HG03439 (cell line): ENCODE measurements at regions not wholly inside any gene's neighbourhood (a gene's known extent, or its start where the extent isn't known, plus 50 kb on each side); places are given as distances from the start of the nearest gene placed in this dataset.
"Not testable (repeated sequence)": the region's sequence is repeated elsewhere in the genome, so short reads cannot be mapped to it uniquely, and the experiment has no call there.

ENCODE experiments used
- ATAC-seq: cut with Tn5 transposase; IDR thresholded peaks from one replicate; pipeline ENCODE4 v1.9.1; 2021; ENCODE audit warnings: mild to moderate bottlenecking, moderate library complexity; ENCODE audit not compliant: unreplicated experiment

GRCh38 chr16:65621640-65622039, 499.8 kb upstream of the CDH11 start:
- no peak for ATAC-seq

- no peak for ATAC-seq
These were observed 497.7 kb upstream of the CDH11 start for GRCh38 chr16:65619606-65620005.

DNA sequence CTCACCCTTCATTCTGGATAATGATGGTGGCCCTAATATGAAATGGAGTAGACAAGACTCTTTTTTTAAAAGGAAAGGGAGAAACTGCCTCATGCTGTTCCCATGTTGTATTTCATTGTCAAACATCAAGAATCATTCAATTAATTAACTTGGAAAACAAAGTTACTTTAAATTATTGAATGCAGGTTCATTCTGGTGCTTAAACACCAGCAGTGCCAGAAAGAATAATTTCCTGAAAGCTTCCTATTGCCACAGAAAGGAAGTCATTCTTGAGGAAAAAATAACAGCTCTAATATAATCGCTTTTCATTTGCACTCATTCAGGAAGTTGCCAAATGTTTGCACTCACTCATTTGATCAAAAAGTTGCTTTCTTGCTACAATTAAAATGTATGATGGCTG, 497.1 kb upstream of the CDH11 start:
- no peak for ATAC-seq

DNA sequence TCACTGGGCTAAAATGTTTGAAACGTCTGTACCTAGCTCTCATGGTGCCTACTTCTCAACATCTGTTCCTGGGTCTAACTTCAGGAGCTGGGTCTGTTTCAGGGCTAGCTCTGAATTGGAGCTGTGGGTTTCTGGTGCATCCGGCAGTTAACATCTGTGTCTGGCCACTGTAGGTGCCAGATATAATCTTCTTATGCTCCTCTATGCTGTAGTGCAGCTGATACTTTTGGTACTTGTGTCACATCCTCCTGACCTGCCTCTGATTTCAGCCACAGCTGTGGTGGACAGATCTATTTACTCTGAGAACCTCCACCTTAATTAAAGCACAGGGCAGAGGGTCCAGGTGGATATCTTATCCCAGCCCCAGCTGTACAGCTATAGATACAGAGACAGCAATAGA, 496.5 kb upstream of the CDH11 start:
- no peak for ATAC-seq

DNA sequence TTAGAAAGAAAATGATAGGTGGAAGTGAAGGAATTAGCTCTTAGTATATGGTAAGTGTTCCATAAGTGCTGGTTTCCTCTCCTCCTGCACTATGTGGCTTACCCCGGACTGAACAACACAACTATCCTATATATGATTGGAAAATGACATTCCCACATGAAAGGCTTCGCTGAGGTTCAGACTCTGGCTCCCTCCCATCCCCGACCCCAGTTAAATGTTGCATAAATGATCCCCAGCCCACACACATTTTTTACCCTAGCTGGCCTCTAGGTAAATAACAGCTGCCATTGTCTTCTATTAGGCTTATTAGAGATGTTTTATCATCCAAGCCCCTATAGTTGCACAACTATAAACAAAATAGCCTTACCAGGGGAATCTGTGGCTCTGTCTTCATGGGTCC, 495.6 kb upstream of the CDH11 start:
- ATAC-seq, result no peak

DNA sequence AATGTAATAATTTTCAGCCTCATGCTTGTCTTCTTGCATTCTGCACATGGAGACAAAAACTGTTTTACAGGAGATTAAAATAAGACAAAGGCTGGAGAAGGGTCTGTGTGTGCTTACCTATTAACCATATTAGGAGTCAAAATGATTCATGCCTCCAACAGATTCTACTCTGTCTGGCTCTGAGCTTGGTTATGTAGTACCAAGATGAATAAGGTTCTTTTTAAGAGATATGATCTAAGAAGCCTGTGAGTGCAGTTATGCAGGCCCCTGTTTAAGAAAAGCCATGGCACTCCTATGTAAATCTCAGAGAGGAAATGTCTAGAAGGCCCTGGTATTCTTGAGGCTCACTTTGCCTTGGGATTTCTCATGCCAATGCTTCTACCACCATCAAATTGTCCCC, 486.6 kb upstream of the CDH11 start:
- no peak for ATAC-seq

DNA sequence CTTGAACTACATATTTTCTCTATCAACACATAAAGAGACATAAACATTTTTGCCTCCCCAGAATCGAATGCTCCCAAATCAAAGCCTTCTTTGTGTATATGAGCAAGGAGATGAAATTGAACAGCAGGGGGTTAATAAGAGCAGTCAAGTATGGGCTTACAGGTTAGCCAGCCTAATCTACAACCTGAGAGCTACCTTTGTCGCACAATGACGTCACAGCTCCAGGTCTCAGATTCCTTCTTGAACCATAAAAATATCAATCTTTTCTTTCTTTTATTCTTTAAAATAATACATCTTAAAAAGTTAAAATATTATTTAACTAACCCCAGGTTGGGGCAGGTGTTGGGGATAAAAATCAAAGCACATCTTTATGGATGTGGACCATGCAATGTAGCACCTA, 482.9 kb upstream of the CDH11 start:
- ATAC-seq, result no peak

DNA sequence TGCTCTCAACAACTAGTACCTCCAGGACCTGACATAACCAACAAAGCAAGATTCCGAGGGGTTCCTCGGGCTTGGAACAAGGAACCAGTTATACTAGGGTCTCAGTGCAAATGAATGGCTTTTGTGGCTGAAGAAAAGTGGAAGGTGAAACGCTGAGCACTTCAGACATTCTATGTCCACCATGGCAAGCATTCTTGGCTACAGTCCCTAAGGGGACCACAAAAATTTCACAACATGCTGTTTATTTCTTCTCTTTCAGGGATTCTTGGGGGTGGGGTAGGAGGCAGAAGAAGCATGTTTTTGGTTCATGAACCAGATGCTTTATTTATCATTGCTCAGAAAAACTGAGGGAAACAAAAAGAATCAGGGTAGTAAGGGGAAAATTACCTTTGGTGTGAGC, 479.9 kb upstream of the CDH11 start:
- ATAC-seq, result no peak

GRCh38 chr16:65600629-65601028, 478.8 kb upstream of the CDH11 start:
- no peak for ATAC-seq

GRCh38 chr16:65600046-65600445, 478.2 kb upstream of the CDH11 start:
- ATAC-seq, result no peak

DNA sequence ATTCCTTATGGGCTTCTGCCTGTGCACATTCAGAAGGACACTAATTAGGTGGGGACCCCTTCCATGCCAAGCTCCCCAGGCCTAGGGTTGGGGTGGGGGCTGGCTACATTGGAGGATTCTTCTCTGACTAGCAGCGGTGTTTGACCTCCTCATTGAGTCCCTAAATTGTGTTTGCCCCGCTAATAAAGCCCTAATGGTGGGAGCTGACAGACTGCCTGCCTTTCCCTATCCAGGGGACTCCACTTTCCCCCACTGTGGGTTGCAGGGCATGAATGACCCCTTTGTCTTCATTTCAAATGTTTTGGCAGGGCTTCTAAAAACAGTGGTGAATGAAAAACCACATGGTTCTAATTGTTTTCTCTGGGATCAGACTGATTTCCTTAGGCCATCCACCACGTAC, 476.8 kb upstream of the CDH11 start:
- ATAC-seq, result no peak

- ATAC-seq, result no peak
These were observed 461.6 kb upstream of the CDH11 start for GRCh38 chr16:65583498-65583897.

DNA sequence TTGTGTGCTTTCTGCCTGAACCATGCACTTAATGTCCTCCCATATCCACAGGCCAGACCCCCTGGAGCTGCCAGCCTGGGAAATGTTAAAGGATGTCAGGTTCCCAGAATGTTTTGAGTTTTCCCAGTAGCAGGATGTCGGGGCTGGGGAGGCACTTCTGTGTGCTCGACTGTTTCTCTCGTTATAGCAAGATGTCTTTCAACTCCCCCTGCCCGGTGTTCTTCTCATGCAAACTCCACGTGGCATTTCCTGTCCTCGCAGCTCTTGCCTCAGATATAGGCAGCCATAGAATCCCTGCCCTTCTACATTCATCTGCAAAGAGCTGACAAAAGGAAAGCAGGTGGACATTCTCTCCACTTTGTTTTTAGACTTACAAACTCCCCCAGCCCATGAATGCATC, 457.2 kb upstream of the CDH11 start:
- no peak for ATAC-seq

- no peak for ATAC-seq
These were observed 454.8 kb upstream of the CDH11 start for GRCh38 chr16:65576631-65577030.

GRCh38 chr16:65576139-65576538, 454.3 kb upstream of the CDH11 start:
- ATAC-seq, result no peak

- no peak for ATAC-seq
These were observed 452.6 kb upstream of the CDH11 start for GRCh38 chr16:65574326-65574966.

DNA sequence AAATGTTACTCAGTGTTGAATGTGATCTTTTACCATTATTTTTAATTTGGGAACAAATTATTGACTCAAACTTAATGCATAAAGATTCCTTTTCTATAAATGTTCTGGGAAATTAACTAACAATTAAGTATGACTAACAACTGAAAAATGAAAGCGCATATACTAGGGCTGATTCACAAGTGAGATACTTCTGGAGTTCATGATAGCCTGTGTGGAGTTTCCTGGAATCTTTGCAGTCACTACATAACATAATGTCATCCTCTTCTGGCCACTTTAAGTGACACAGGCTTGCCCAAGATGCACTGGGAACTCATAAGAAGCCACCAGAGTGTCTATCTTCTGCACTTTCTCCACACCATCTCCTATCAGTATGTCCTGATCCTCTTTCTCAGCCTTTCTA, 450.3 kb upstream of the CDH11 start:
- no peak for ATAC-seq

GRCh38 chr16:65570261-65570660, 448.4 kb upstream of the CDH11 start:
- no peak for ATAC-seq

DNA sequence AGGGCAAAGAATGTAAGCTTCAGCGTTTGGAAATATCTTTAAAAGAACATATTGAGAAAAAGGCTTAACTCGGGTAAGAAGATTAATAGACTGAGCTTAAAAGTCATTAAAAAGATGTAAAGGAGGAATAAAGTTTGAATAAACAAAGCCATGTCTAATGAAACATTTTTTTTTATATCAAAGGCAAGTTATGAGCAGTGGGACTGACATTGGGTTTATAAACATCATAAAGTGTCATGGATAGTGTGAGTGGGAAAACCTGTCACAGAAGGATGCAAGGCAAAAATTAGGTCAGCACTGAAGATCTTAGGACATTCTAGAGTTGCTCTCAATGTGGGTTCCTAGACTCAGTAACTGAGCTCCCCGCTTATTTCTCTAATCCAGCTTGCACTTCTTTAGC, 438.0 kb upstream of the CDH11 start:
- ATAC-seq, result no peak

- ATAC-seq, result not testable (repeated sequence)
These were observed 427.8 kb upstream of the CDH11 start for GRCh38 chr16:65549689-65550088.

DNA sequence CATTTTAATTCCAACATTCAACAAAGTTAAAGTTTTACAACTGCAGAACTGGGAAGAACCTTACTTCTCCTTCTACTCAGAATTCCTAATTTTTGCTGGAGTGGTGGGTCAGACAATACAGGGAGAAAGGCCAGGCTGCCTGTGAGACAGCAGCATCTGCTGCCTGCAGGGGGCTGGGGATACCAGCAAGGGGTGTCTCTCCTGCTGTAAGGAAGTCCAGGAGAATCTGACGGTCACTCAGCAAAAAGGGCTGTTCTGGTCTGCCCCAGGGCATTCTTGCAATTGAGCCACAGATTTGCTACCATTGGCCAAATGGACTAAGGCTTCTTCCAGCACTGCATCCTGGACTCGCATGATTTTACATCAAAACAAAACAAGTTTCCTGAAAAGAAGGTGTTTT, 426.6 kb upstream of the CDH11 start:
- no peak for ATAC-seq

GRCh38 chr16:65547772-65548446, 426.0 kb upstream of the CDH11 start:
- no peak for ATAC-seq

DNA sequence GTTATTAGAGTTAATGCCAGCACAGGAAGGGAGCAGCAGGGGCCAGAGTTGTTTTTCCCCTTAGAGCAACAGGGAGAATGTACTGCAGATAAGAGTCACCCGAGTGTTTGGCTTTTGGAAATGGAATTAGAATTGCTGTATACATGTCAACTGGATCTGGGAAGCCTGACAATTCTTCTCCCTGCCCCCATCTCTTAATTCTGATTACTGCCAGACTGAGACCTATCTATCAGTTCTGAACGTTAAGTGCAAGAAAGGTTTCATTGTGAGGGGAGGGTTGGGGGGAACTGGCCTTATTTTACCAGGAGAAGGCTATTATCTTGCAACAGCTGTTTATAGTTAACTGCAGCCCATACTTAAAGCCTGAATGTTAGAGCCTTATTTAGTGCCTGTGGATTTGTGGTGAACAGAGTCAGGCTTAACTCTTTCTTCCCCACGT, 424.5 kb upstream of the CDH11 start:
- ATAC-seq, result no peak
